Stomach (tissue), 8 donors: ENCODE measurements at regions not wholly inside any gene's neighbourhood (a gene's known extent, or its start where the extent isn't known, plus 50 kb on each side); places are given as distances from the start of the nearest gene placed in this dataset.
A peak's percentile ranks its signal among the peaks of the same experiment; 100 is the strongest.

Source experiments
- DNase-seq, 2 donors: peaks; one replicate each; pipeline versions ENCODE4 v3.0.0 to v3.0.0-alpha.2; 2013 to 2019
- H3K27ac ChIP-seq, 5 donors: fragments of 200-600 bp in 4 of 5; sonication (generic) in 4 of 5; one replicate each; pipeline ENCODE4 v1.5.1; 2013 to 2019; ENCODE audit warnings: mild to moderate bottlenecking in 1 of 5, moderate library complexity in 1 of 5
- H3K27me3 ChIP-seq, 3 donors: fragments of 200-600 bp; sonication (generic); one replicate each; pipeline ENCODE4 v1.5.1; 2017 to 2019; ENCODE audit warnings: mixed run types in 1 of 3
- H3K36me3 ChIP-seq, 4 donors: fragments of 200-600 bp; sonication (generic); 1 replicate in 3 of 4; 2 replicates in 1 of 4; pipeline ENCODE4 v1.5.1; 2016 to 2019
- H3K4me1 ChIP-seq, 4 donors: fragments of 200-600 bp; sonication (generic); one replicate each; pipeline ENCODE4 v1.5.1; 2016 to 2019
- H3K4me3 ChIP-seq, 4 donors: fragments of 200-600 bp; sonication (generic) in 3 of 4; one replicate each; pipeline ENCODE4 v1.5.1; 2016 to 2019; ENCODE audit warnings: mild to moderate bottlenecking in 1 of 4
- H3K9me3 ChIP-seq, 4 donors: fragments of 200-600 bp; sonication (generic); one replicate each; pipeline ENCODE4 v1.5.1; 2016 to 2019
- CTCF ChIP-seq, 7 experiments: fragments of 450-650 bp in 4 of 7; fragments of 200-600 bp in 3 of 7; sonication (generic) in 3 of 7; IDR thresholded peaks; one replicate each; pipeline ENCODE4 v1.5.1; 2016 to 2019; ENCODE audit warnings: antibody characterized with exemption in 7 of 7, control low read depth in 2 of 7, mild to moderate bottlenecking in 1 of 7
- EP300 ChIP-seq: sonication (generic); formaldehyde crosslinking; IDR thresholded peaks from one replicate; pipeline ENCODE4 v1.6.1; 2017; ENCODE audit warnings: antibody characterized with exemption
- POLR2A ChIP-seq, 4 donors: fragments of 450-650 bp; IDR thresholded peaks; one replicate each; pipeline ENCODE4 v1.6.1; 2016; ENCODE audit warnings: antibody characterized with exemption in 4 of 4, control low read depth in 2 of 4, mild to moderate bottlenecking in 1 of 4, moderate library complexity in 1 of 4
- POLR2AphosphoS5 ChIP-seq, 3 donors: sonication (generic); formaldehyde crosslinking; IDR thresholded peaks; one replicate each; pipeline ENCODE4 v1.6.1; 2016; ENCODE audit warnings: antibody characterized with exemption in 3 of 3
- WGBS, 5 donors: extraction: QIAGEN DNeasy Blood & Tissue Kit in 3 of 5; methylation state at CpG; one replicate each; pipeline versions ENCODE4 v1.1.5 to v1.1.7; 2013 to 2018; 5-methylcytosine and 5-hydroxymethylcytosine counted together
- intact Hi-C: fragments of 100-400 bp; cut with DNase I; formaldehyde crosslinking; loops from one replicate; pipeline ENCODE4 v1.15.1; 2023; ENCODE audit warnings: low total_unique reads
- donor health status: healthy with polysubstance abuse.
- donor health status: Bipolar disorder and iron deficiency.
- donor health status: healthy.

- Histone ChIP-seq H3K27ac (no peak overlapping the region), H3K27me3 (no peaks in the 10 kb centered on the region), H3K9me3 (no peaks in the 10 kb centered on the region), H3K36me3 (no peaks in the 10 kb centered on the region), H3K4me3 (no peak overlapping the region), H3K4me1 (peaks cover 0 to 13% (median 2%) of the 10 kb centered on the region in 4 donors)
- no peak for DNase-seq
- TF ChIP-seq CTCF (IDR thresholded peaks at IDR 0.05) (no peak), POLR2A (IDR thresholded peaks at IDR 0.05) (no peak), EP300 (no peak), POLR2AphosphoS5 (IDR thresholded peaks at IDR 0.05) (no peak)
- intact Hi-C loops = no loop called here
- 89 to 94% (median 92%) methylated on average over 17 to 19 of the region's 19 CpGs for WGBS, 5 donors
Observed at GRCh38 chr21:39116761-39117439, 66.4 kb downstream of the PSMG1 start.

- WGBS, 5 donors = 70 to 85% (median 79%) methylated on average over 9 to 10 of the region's 10 CpGs
- DNase-seq = no peak
- Histone ChIP-seq H3K4me1 (peaks cover 0 to 25% (median 7%) of the 10 kb centered on the region in 4 donors), H3K4me3 (no peak overlapping the region), H3K9me3 (no peaks in the 10 kb centered on the region), H3K27ac (no peak overlapping the region), H3K27me3 (no peaks in the 10 kb centered on the region), H3K36me3 (no peaks in the 10 kb centered on the region)
- intact Hi-C loops = no loop called here
- TF ChIP-seq EP300 = no peak
- no peak for TF ChIP-seq CTCF (IDR thresholded peaks at IDR 0.05)
- no peak for TF ChIP-seq POLR2AphosphoS5 (IDR thresholded peaks at IDR 0.05)
- TF ChIP-seq POLR2A (IDR thresholded peaks at IDR 0.05) = no peak
Observed at GRCh38 chr21:39115576-39116235, 67.5 kb downstream of the PSMG1 start.

- H3K27me3 ChIP-seq = no peaks in the 10 kb centered on the region
- H3K36me3 ChIP-seq = no peaks in the 10 kb centered on the region
- 62 to 80% (median 71%) methylated on average over 9 to 11 of the region's 11 CpGs for WGBS, 5 donors
- TF ChIP-seq EP300 (no peak), POLR2AphosphoS5 (IDR thresholded peaks at IDR 0.05) (no peak), POLR2A (IDR thresholded peaks at IDR 0.05) (no peak), CTCF (IDR thresholded peaks at IDR 0.05) (no peak)
- H3K9me3 ChIP-seq = no peaks in the 10 kb centered on the region
- no peak overlapping the region for H3K4me3 ChIP-seq
- no peak overlapping the region for H3K27ac ChIP-seq
- intact Hi-C loops = no loop called here
- DNase-seq = no peak
- H3K4me1 ChIP-seq = peaks cover 0 to 31% (median 7%) of the 10 kb centered on the region in 4 donors
Observed at GRCh38 chr21:39114871-39115575, 68.2 kb downstream of the PSMG1 start.

- H3K27ac ChIP-seq = peak overlapping the region in 3 of 5 donors; percentile 38 to 59 (median 40)
Observed at GRCh38 chr21:39111931-39112550, 71.2 kb downstream of the PSMG1 start.

More at GRCh38 chr21:39111931-39112550, 71.2 kb downstream of the PSMG1 start:
- intact Hi-C loops = no loop called here
- no peaks in the 10 kb centered on the region for H3K36me3 ChIP-seq
- WGBS, 5 donors = 60 to 74% (median 66%) methylated on average over 6 of the region's 6 CpGs
- H3K4me1 ChIP-seq = peaks cover 0 to 31% (median 7%) of the 10 kb centered on the region in 4 donors
- H3K4me3 ChIP-seq = no peak overlapping the region
- no peaks in the 10 kb centered on the region for H3K9me3 ChIP-seq
- no peaks in the 10 kb centered on the region for H3K27me3 ChIP-seq
- DNase-seq = peak in 1 of 2 donors; percentile 42
- TF ChIP-seq POLR2AphosphoS5 (IDR thresholded peaks at IDR 0.05) = no peak
- TF ChIP-seq EP300 = no peak
- TF ChIP-seq POLR2A (IDR thresholded peaks at IDR 0.05) = no peak
- TF ChIP-seq CTCF (IDR thresholded peaks at IDR 0.05) = no peak
